ENCODE measurements at regions not wholly inside any gene's neighbourhood (a gene's known extent, or its start where the extent isn't known, plus 50 kb on each side); places are given as distances from the start of the nearest gene placed in this dataset.

GRCh38 chr11:116329354-116330090, 443.3 kb downstream of the BUD13 start:
- TF ChIP-seq, protein P1, sequence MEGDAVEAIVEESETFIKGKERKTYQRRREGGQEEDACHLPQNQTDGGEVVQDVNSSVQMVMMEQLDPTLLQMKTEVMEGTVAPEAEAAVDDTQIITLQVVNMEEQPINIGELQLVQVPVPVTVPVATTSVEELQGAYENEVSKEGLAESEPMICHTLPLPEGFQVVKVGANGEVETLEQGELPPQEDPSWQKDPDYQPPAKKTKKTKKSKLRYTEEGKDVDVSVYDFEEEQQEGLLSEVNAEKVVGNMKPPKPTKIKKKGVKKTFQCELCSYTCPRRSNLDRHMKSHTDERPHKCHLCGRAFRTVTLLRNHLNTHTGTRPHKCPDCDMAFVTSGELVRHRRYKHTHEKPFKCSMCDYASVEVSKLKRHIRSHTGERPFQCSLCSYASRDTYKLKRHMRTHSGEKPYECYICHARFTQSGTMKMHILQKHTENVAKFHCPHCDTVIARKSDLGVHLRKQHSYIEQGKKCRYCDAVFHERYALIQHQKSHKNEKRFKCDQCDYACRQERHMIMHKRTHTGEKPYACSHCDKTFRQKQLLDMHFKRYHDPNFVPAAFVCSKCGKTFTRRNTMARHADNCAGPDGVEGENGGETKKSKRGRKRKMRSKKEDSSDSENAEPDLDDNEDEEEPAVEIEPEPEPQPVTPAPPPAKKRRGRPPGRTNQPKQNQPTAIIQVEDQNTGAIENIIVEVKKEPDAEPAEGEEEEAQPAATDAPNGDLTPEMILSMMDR (IDR thresholded peaks at IDR 0.05 in 4 of 5, conservative IDR thresholded peaks at IDR 0.05 in 1 of 5) = no peak
- no peak for TF ChIP-seq POLR2A (IDR thresholded peaks at IDR 0.05)

Data from gastrocnemius medialis (tissue), 4 donors.